Liver (tissue), 8 donors: ENCODE measurements at regions not wholly inside any gene's neighbourhood (a gene's known extent, or its start where the extent isn't known, plus 50 kb on each side); places are given as distances from the start of the nearest gene placed in this dataset.

Source experiments
- DNase-seq: peaks from one replicate; pipeline ENCODE4 v3.0.0-alpha.2; 2017; ENCODE audit warnings: low spot score
- H3K27ac ChIP-seq, 2 donors: one replicate each; pipeline ENCODE4 v1.7.0; 2013; ENCODE audit warnings: inconsistent platforms in 2 of 2, low read length in 2 of 2, control low read depth in 1 of 2, low read depth in 1 of 2, mild to moderate bottlenecking in 1 of 2
- H3K27me3 ChIP-seq, 4 donors: one replicate each; pipeline versions ENCODE4 v1.6.1 to v1.7.0; 2013; ENCODE audit warnings: low read length in 3 of 4, inconsistent platforms in 1 of 4, mild to moderate bottlenecking in 1 of 4, moderate library complexity in 1 of 4; ENCODE audit not compliant: control insufficient read depth in 4 of 4, insufficient read depth in 4 of 4
- H3K36me3 ChIP-seq, 4 donors: one replicate each; pipeline versions ENCODE4 v1.6.1 to v1.7.0; 2013; ENCODE audit warnings: low read length in 3 of 4, mild to moderate bottlenecking in 3 of 4, low read depth in 1 of 4, moderate library complexity in 1 of 4; ENCODE audit not compliant: control insufficient read depth in 4 of 4, insufficient read depth in 3 of 4
- H3K4me1 ChIP-seq, 4 donors: one replicate each; pipeline versions ENCODE4 v1.6.1 to v1.7.0; 2013; ENCODE audit warnings: low read length in 3 of 4, mild to moderate bottlenecking in 3 of 4, moderate library complexity in 1 of 4; ENCODE audit not compliant: control insufficient read depth in 4 of 4, insufficient read depth in 4 of 4
- H3K4me3 ChIP-seq, 3 donors: one replicate each; pipeline versions ENCODE4 v1.6.1 to v1.7.0; 2013; ENCODE audit warnings: low read length in 3 of 3, control low read depth in 1 of 3, low read depth in 1 of 3, mild to moderate bottlenecking in 1 of 3
- H3K9ac ChIP-seq, 2 donors: one replicate each; pipeline ENCODE4 v1.7.0; 2013; ENCODE audit warnings: low read length in 2 of 2, mild to moderate bottlenecking in 2 of 2, moderate library complexity in 2 of 2, control low read depth in 1 of 2, low read depth in 1 of 2
- H3K9me3 ChIP-seq, 4 donors: one replicate each; pipeline versions ENCODE4 v1.6.1 to v1.7.0; 2013; ENCODE audit warnings: low read length in 3 of 4; ENCODE audit not compliant: control insufficient read depth in 4 of 4
- ATF3 ChIP-seq: IDR thresholded peaks from 2 replicates; pipeline ENCODE4 v1.6.1; 2016; ENCODE audit warnings: antibody characterized with exemption
- EGR1 ChIP-seq, 2 donors: IDR thresholded peaks; 2 replicates each; pipeline ENCODE4 v1.6.1; 2016 to 2018; ENCODE audit warnings: antibody characterized with exemption in 2 of 2, low read depth in 2 of 2
- FOXA1 ChIP-seq: IDR thresholded peaks from 2 replicates; pipeline ENCODE4 v1.6.1; 2016; ENCODE audit warnings: antibody characterized with exemption
- HNF4G ChIP-seq: IDR thresholded peaks from 2 replicates; pipeline ENCODE4 v1.6.1; 2016; ENCODE audit warnings: antibody characterized with exemption
- MAX ChIP-seq: IDR thresholded peaks from 2 replicates; pipeline ENCODE4 v1.6.1; 2016; ENCODE audit warnings: antibody characterized with exemption
- NR2F2 ChIP-seq: IDR thresholded peaks from 2 replicates; pipeline ENCODE4 v1.6.1; 2016; ENCODE audit warnings: antibody characterized with exemption
- RAD21 ChIP-seq, 2 donors: IDR thresholded peaks; 2 replicates each; pipeline ENCODE4 v1.6.1; 2016; ENCODE audit warnings: antibody characterized with exemption in 2 of 2, mild to moderate bottlenecking in 2 of 2
- SP1 ChIP-seq: IDR thresholded peaks from 2 replicates; pipeline ENCODE4 v1.6.1; 2018; ENCODE audit warnings: antibody characterized with exemption, mild to moderate bottlenecking
- TAF1 ChIP-seq: conservative IDR thresholded peaks from 2 replicates; pipeline ENCODE4 v1.6.1; 2016; ENCODE audit warnings: antibody characterized with exemption, mild to moderate bottlenecking
- WGBS: extraction: QIAGEN DNeasy Blood & Tissue Kit; methylation state at CpG from one replicate; pipeline ENCODE4 v1.1.7; 2013; 5-methylcytosine and 5-hydroxymethylcytosine counted together
- TF ChIP-seq, protein P1 (sequence below): fragments of 150-350 bp; IDR thresholded peaks from 2 replicates; pipeline ENCODE4 v1.5.1; 2017; ENCODE audit warnings: improper control_type of control experiment, low read depth, low read length; ENCODE audit not compliant: missing input control
- TF ChIP-seq, protein P2 (sequence below): IDR thresholded peaks from 2 replicates; pipeline ENCODE4 v1.6.1; 2016; ENCODE audit warnings: antibody characterized with exemption, mild to moderate bottlenecking
- donor health status: healthy.
- donor health status: healthy.
- donor health status: healthy.
- donor health status: healthy.
- donor health status: healthy.

GRCh38 chr21:43360441-43361126 lies 66.3 kb downstream of the SIK1 start:
- Histone ChIP-seq H3K9ac (no peak overlapping the region), H3K27ac (peak overlapping the region; percentile 45 to 74)
- no peak for DNase-seq

GRCh38 chr21:43358940-43359822 lies 67.8 kb downstream of the SIK1 start:
- Histone ChIP-seq H3K4me3 (no peak overlapping the region), H3K36me3 (no peaks in the 10 kb centered on the region), H3K27me3 (no peaks in the 10 kb centered on the region), H3K9me3 (no peaks in the 10 kb centered on the region), H3K27ac (no peak overlapping the region), H3K4me1 (no peaks in the 10 kb centered on the region), H3K9ac (no peak overlapping the region)
- WGBS, result 84% methylated on average over 28 of the region's 28 CpGs
- TF ChIP-seq RAD21 (IDR thresholded peaks at IDR 0.05) (no peak), NR2F2 (no peak), ATF3 (no peak), FOXA1 (no peak), MAX (no peak)
- TF ChIP-seq, protein P1, sequence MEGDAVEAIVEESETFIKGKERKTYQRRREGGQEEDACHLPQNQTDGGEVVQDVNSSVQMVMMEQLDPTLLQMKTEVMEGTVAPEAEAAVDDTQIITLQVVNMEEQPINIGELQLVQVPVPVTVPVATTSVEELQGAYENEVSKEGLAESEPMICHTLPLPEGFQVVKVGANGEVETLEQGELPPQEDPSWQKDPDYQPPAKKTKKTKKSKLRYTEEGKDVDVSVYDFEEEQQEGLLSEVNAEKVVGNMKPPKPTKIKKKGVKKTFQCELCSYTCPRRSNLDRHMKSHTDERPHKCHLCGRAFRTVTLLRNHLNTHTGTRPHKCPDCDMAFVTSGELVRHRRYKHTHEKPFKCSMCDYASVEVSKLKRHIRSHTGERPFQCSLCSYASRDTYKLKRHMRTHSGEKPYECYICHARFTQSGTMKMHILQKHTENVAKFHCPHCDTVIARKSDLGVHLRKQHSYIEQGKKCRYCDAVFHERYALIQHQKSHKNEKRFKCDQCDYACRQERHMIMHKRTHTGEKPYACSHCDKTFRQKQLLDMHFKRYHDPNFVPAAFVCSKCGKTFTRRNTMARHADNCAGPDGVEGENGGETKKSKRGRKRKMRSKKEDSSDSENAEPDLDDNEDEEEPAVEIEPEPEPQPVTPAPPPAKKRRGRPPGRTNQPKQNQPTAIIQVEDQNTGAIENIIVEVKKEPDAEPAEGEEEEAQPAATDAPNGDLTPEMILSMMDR, result no peak
- TF ChIP-seq, protein P2, sequence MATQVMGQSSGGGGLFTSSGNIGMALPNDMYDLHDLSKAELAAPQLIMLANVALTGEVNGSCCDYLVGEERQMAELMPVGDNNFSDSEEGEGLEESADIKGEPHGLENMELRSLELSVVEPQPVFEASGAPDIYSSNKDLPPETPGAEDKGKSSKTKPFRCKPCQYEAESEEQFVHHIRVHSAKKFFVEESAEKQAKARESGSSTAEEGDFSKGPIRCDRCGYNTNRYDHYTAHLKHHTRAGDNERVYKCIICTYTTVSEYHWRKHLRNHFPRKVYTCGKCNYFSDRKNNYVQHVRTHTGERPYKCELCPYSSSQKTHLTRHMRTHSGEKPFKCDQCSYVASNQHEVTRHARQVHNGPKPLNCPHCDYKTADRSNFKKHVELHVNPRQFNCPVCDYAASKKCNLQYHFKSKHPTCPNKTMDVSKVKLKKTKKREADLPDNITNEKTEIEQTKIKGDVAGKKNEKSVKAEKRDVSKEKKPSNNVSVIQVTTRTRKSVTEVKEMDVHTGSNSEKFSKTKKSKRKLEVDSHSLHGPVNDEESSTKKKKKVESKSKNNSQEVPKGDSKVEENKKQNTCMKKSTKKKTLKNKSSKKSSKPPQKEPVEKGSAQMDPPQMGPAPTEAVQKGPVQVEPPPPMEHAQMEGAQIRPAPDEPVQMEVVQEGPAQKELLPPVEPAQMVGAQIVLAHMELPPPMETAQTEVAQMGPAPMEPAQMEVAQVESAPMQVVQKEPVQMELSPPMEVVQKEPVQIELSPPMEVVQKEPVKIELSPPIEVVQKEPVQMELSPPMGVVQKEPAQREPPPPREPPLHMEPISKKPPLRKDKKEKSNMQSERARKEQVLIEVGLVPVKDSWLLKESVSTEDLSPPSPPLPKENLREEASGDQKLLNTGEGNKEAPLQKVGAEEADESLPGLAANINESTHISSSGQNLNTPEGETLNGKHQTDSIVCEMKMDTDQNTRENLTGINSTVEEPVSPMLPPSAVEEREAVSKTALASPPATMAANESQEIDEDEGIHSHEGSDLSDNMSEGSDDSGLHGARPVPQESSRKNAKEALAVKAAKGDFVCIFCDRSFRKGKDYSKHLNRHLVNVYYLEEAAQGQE, result no peak
- DNase-seq, result no peak

More at GRCh38 chr21:43360441-43361126, 66.3 kb downstream of the SIK1 start:
- no peaks in the 10 kb centered on the region for H3K9me3 ChIP-seq
- no peaks in the 10 kb centered on the region for H3K27me3 ChIP-seq
- WGBS, result 96% methylated on average over 32 of the region's 32 CpGs
- TF ChIP-seq EGR1 (IDR thresholded peaks at IDR 0.05; ENCODE audit: low read depth in 2 of 2) (no peak), TAF1 (no peak), HNF4G (no peak), SP1 (no peak)
- H3K36me3 ChIP-seq, result no peaks in the 10 kb centered on the region
- no peak overlapping the region for H3K4me3 ChIP-seq
- H3K4me1 ChIP-seq, result no peaks in the 10 kb centered on the region
